Nephron (organoid): ENCODE measurements at regions not wholly inside any gene's neighbourhood (a gene's known extent, or its start where the extent isn't known, plus 50 kb on each side); places are given as distances from the start of the nearest gene placed in this dataset.

Source experiments
- H3K27ac Mint-ChIP-seq, 3 experiments: 2 replicates each; pipeline ENCODE4 v1.8.0; 2020; ENCODE audit warnings: mixed read lengths in 3 of 3, mild to moderate bottlenecking in 2 of 3, moderate library complexity in 1 of 3
- H3K27me3 Mint-ChIP-seq: 2 replicates; pipeline ENCODE4 v1.8.0; 2021; ENCODE audit warnings: low read depth, mild to moderate bottlenecking, moderate library complexity, mixed read lengths
- H3K36me3 Mint-ChIP-seq: 2 replicates; pipeline ENCODE4 v1.8.0; 2020; ENCODE audit warnings: low read depth, mixed read lengths
- H3K4me1 Mint-ChIP-seq: 2 replicates; pipeline ENCODE4 v1.8.0; 2020; ENCODE audit warnings: mixed read lengths
- H3K4me3 Mint-ChIP-seq, 3 experiments: 2 replicates each; pipeline ENCODE4 v1.8.0; 2020; ENCODE audit warnings: mild to moderate bottlenecking in 3 of 3, mixed read lengths in 3 of 3, moderate library complexity in 2 of 3
- H3K9me3 Mint-ChIP-seq: 2 replicates; pipeline ENCODE4 v1.8.0; 2020; ENCODE audit warnings: mixed read lengths
- TF ChIP-seq, protein P1 (sequence below), 3 experiments: fragments of 200-600 bp; sonication (generic); IDR thresholded peaks; one replicate each; pipeline ENCODE4 v1.5.0; 2021; ENCODE audit warnings: antibody characterized with exemption in 3 of 3; ENCODE audit not compliant: unreplicated experiment in 3 of 3

DNA sequence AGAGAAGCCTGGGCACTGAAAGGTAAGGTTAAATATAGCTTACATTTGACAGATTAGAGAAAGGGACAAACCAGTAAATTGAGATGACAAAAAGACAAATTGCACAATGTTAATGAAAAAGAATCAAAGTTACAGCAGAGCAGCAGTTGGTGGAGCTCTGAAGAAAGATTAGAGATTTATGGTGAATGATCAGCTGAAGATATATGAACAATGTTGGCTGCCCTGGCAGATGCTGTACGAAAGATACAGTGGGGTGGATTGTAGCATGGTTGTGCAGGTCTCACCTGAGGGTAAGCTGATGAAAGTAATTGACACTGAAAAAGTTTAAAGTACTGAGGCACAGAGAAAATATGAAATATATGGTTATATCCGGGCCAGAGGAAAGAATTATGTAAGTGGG, 492.1 kb downstream of the ARHGEF28 start:
- no peak overlapping the region for H3K27ac Mint-ChIP-seq
- H3K4me3 Mint-ChIP-seq, result no peak overlapping the region
- H3K4me1 Mint-ChIP-seq, result peaks cover 37% of the 10 kb centered on the region
- H3K27me3 Mint-ChIP-seq, result no peaks in the 10 kb centered on the region
- TF ChIP-seq, protein P1, sequence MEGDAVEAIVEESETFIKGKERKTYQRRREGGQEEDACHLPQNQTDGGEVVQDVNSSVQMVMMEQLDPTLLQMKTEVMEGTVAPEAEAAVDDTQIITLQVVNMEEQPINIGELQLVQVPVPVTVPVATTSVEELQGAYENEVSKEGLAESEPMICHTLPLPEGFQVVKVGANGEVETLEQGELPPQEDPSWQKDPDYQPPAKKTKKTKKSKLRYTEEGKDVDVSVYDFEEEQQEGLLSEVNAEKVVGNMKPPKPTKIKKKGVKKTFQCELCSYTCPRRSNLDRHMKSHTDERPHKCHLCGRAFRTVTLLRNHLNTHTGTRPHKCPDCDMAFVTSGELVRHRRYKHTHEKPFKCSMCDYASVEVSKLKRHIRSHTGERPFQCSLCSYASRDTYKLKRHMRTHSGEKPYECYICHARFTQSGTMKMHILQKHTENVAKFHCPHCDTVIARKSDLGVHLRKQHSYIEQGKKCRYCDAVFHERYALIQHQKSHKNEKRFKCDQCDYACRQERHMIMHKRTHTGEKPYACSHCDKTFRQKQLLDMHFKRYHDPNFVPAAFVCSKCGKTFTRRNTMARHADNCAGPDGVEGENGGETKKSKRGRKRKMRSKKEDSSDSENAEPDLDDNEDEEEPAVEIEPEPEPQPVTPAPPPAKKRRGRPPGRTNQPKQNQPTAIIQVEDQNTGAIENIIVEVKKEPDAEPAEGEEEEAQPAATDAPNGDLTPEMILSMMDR (IDR thresholded peaks at IDR 0.05; ENCODE audit: unreplicated experiment in 3 of 3), result no peak
- no peaks in the 10 kb centered on the region for H3K36me3 Mint-ChIP-seq
- H3K9me3 Mint-ChIP-seq, result peaks cover 15% of the 10 kb centered on the region

DNA sequence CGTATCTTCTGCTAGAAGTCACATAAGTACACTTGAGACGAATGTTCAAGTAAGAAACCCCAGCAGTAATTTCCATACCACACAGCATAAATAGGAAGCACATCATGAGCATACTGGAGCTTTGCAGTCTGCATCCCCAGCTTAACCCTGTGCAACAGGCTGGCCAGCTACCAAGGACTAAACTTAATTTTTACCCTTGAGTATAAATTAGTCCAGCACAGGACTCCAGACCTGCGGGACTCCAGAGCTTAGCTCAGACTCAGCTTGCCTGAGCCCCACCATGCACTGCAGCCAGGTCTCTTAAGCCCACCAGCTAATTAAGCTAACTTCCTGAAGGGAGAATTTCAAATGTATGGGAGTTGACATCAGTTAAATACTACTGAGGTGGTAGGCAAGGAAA, 491.0 kb downstream of the ARHGEF28 start:
- Mint-ChIP-seq H3K9me3 (peaks cover 15% of the 10 kb centered on the region), H3K4me3 (no peak overlapping the region), H3K36me3 (no peaks in the 10 kb centered on the region), H3K27me3 (no peaks in the 10 kb centered on the region), H3K4me1 (peaks cover 38% of the 10 kb centered on the region), H3K27ac (peak overlapping the region in 2 of 3 experiments; percentile 43 to 55)
- TF ChIP-seq, protein P1 (IDR thresholded peaks at IDR 0.05; ENCODE audit: unreplicated experiment in 3 of 3), result no peak

DNA sequence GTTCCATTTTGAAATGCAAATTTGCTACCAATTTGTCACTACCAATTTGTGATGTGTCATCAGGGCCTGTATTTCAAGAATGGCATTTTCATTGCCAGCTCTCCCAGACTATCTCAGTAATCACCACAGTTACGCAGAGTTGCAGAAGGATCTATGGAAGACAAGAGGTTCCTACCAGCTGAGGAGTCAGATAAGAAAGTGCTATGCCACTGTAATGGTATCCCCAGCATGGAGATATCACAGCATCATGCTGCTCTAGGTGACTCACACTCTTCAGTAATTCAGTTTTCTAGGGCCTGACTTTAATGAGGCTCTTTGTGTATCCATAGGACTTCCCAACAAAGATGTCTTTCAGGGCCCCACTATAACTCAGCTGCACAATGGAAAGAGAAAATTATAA, 490.3 kb downstream of the ARHGEF28 start:
- peaks cover 12% of the 10 kb centered on the region for H3K9me3 Mint-ChIP-seq

DNA sequence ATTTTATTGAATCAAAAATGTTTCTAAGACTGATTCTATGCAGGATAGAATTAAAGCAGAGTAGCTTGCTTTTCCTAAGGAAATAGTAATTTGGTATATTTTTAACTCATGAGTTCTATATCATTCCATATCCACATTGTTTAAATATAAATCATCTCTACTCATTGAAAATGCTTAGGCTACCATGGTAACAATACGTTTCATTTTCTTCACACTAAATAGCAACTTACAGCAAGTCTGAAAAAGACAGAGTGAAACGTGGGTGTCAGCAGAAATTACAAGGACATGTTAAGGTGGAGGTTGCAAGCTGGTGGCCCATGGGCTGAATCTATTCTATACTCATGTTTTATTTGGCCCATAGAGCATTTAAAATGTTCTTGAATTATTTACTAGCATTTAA, 487.9 kb downstream of the ARHGEF28 start:
- peaks cover 58% of the 10 kb centered on the region for H3K4me1 Mint-ChIP-seq
- no peak overlapping the region for H3K4me3 Mint-ChIP-seq
- H3K27me3 Mint-ChIP-seq, result no peaks in the 10 kb centered on the region
- peak overlapping the region; percentile 92 to 97 (median 94) for H3K27ac Mint-ChIP-seq
- H3K9me3 Mint-ChIP-seq, result peaks cover 10% of the 10 kb centered on the region
- TF ChIP-seq, protein P1 (IDR thresholded peaks at IDR 0.05; ENCODE audit: unreplicated experiment in 3 of 3), result no peak
- no peaks in the 10 kb centered on the region for H3K36me3 Mint-ChIP-seq

More for the DNA sequence above, 490.3 kb downstream of the ARHGEF28 start:
- peaks cover 42% of the 10 kb centered on the region for H3K4me1 Mint-ChIP-seq
- TF ChIP-seq, protein P1 (IDR thresholded peaks at IDR 0.05; ENCODE audit: unreplicated experiment in 3 of 3), result no peak
- H3K36me3 Mint-ChIP-seq, result no peaks in the 10 kb centered on the region
- peak overlapping the region in 2 of 3 experiments; percentile 43 to 55 for H3K27ac Mint-ChIP-seq
- H3K27me3 Mint-ChIP-seq, result no peaks in the 10 kb centered on the region
- H3K4me3 Mint-ChIP-seq, result no peak overlapping the region

DNA sequence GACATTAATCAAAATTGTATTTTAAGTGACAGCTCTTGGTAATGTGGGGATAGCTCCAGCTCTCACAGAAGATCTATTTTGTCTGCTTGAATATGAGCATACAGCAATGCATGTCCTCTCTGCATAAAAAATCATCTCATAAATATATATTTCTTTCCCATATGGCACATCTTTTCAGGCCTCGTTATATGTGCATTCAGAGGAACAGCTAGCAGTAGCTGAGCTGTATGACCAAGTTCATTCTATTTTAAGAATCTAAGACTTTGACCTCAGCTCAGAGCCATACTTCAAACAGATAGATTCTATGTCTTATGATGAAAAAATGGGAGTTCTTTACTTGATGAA, 487.2 kb downstream of the ARHGEF28 start:
- peak overlapping the region; percentile 92 to 97 (median 94) for H3K27ac Mint-ChIP-seq
- no peak overlapping the region for H3K4me3 Mint-ChIP-seq
- no peaks in the 10 kb centered on the region for H3K27me3 Mint-ChIP-seq
- peaks cover 6% of the 10 kb centered on the region for H3K9me3 Mint-ChIP-seq
- no peaks in the 10 kb centered on the region for H3K36me3 Mint-ChIP-seq
- TF ChIP-seq, protein P1 (IDR thresholded peaks at IDR 0.05; ENCODE audit: unreplicated experiment in 3 of 3), result no peak
- H3K4me1 Mint-ChIP-seq, result peaks cover 60% of the 10 kb centered on the region

- H3K4me3 Mint-ChIP-seq, result peak overlapping the region in 1 of 3 experiments; percentile 4
- no peaks in the 10 kb centered on the region for H3K36me3 Mint-ChIP-seq
- no peaks in the 10 kb centered on the region for H3K27me3 Mint-ChIP-seq
- TF ChIP-seq, protein P1 (IDR thresholded peaks at IDR 0.05; ENCODE audit: unreplicated experiment in 3 of 3), result no peak
- H3K27ac Mint-ChIP-seq, result peak overlapping the region; percentile 92 to 97 (median 94)
- H3K4me1 Mint-ChIP-seq, result peaks cover 65% of the 10 kb centered on the region
- peaks cover under 1% of the 10 kb centered on the region for H3K9me3 Mint-ChIP-seq
Measured at GRCh38 chr5:74112372-74113195, 486.6 kb downstream of the ARHGEF28 start.
